Stimulated activated CD8-positive, alpha-beta memory T cell treated with anti-CD3 and anti-CD28 coated beads, Interleukin-4, amount 100 ng/mL, for 1 hour (primary cell): ENCODE measurements at regions not wholly inside any gene's neighbourhood (a gene's known extent, or its start where the extent isn't known, plus 50 kb on each side); places are given as distances from the start of the nearest gene placed in this dataset.
"Not testable (repeated sequence)": the region's sequence is repeated elsewhere in the genome, so short reads cannot be mapped to it uniquely, and the experiment has no call there.

Experiments used
- DNase-seq, 2 donors: peaks; one replicate each; pipeline ENCODE4 v3.0.0-alpha.2; 2020; ENCODE audit warnings: low read depth in 2 of 2, low spot score in 1 of 2

DNA sequence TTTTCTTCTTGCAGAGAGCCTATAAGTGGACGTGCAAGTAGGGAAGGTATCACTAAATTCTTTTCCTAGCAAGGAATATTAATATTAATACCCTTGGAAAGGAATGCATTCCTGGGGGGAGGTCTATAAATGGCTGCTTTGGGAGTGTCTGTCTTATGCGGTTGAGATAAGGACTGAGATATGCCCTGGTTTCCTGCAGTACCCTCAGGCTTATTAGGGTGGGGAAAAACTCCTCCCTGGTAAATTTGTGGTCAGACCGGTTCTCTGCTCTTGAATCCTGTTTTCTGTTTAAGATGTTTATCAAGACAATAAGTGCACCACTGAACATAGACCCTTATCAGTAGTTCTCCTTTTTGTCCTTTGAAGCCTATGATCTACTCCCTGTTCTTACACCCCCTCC is 155.2 kb downstream of the COPS8 start:
- DNase-seq, result not testable (repeated sequence)

DNA sequence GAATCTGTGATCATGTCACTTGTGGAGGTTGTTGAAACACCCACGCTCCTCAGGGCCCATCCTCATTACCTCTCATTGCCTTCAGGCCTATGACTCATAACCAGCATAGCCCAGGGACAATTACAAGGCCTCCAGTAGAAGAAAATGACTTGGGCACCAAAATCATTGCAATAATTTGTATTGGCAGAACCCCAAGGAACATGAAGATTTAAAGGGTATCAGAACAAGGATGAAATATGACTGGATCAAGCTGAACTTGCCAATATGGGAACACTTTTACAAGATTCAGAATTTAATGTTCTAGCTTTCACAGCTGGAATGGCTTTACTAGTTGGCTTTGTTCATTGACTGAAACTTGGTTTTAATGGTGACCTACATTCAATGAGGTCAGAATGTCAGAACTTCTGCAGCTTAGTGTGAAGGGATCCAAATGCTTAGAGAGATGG is 156.4 kb downstream of the COPS8 start:
- DNase-seq, result no peak

DNA sequence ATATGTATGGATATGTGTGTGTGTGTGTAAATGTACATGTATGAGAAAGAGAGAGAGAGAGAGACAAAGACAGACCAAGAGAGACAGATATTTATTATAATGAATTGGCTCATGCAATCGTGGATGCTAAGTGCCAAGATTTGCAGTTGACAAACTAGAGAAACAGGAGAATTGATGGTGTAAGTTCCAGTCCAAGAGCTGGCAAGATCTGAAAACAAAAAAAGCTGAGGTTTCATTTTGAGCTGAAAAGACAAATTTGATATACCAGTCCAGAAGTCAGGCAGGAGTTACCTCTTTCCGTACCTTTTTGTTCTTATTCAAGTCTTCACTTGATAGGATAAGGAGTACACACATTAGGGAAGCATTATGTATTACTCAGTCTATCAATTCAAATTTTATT is 157.8 kb downstream of the COPS8 start:
- no peak for DNase-seq

- DNase-seq, result no peak
Observed at GRCh38 chr2:237244178-237244577, 158.5 kb downstream of the COPS8 start.

DNA sequence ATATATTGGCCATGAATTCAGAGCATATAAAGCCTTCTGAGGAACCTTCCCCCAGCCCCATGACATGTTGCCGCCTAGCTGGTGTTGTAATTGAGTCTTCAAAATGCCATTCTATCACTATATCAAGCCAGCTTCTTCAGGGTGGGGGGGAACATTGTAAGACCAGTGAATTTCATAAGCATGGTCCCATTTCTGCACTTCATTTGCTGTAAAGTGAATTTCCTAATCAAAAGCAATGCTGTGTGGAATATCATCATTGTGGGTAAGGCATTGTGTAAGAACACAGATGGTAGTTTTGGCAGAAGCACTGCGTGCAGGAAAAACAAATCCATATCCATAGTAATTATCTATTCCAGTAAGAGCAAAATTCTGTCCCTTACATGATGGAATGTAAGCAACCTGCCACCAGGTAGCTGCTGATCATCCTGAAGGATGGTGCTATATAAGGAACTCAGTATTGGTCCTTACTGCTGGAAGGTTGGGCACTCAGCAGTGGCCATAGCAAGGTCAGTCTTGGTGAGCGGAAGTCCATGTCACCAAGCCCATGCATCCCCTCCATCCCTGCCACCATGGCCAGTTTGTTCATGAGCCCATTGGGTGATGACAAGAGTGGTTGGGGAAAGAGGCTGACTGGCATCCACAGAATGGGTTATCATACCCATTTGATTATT is 159.4 kb downstream of the COPS8 start:
- DNase-seq, result no peak

DNA sequence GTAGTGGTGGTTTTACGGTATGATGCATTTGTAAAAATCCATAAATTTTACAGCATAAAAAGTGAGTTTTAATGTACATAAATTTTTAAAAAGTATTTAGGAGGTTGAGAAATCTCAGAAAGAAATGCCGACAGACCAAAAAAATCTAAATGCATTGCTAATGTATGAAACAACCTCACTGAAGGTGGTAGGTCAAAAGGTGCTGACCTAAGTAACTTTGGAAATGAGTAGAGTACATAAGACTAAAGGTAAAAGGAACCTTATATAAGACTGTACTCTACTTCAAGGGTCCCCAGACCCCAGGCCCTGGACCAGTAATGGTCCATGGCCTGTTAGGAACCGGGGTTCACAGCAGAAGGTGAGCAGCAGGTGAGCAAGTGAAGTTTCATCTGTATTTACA is 163.4 kb downstream of the COL6A3 start:
- no peak for DNase-seq

DNA sequence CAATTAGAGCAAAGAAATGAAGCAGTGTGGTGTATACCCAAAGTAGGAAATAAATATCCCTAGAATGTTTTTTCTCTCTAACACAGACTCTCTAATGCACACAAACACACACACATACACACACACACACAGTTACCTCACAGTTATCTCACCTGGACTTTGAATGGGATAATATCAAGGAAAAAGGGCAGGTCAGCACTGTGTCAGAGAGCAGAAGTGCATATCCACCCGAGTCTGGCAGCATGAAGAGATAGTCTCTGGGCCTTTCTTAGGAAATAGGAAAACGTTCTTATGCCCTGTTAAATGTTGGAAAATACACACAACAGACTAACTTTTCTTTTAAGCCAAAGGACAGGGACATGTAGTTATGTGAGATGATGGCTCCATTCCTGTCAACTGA is 162.0 kb downstream of the COL6A3 start:
- no peak for DNase-seq

GRCh38 chr2:237253046-237253702 is 160.8 kb downstream of the COL6A3 start:
- no peak for DNase-seq

DNA sequence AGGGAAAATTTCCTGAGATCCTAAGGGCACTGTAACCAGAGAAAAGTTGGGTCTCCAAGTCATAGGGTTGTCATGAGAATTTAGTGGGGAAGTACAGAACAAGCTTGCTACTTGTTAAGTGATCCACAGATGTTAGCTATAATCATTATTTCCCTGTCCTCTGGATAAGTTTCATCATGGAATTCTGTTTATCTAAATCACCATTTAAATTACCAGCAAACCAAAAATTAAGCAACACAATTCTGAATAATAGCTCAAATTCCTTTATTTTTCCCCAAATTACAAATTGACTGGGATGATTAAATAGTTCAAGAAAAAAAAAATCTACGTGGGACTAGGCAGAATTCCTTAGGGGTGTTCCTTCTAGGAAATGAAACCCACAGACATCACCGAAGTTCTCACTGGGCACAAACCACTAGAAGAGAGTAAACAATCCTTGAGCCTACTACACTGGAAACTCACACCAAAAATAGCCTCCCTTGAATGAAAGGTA is 159.5 kb downstream of the COL6A3 start:
- no peak for DNase-seq

GRCh38 chr2:237254911-237255578 is 158.9 kb downstream of the COL6A3 start:
- no peak for DNase-seq

- DNase-seq, result no peak
Observed at GRCh38 chr2:237256887-237257286, 157.1 kb downstream of the COL6A3 start.

- DNase-seq, result no peak
Observed at GRCh38 chr2:237257471-237257951, 156.5 kb downstream of the COL6A3 start.

DNA sequence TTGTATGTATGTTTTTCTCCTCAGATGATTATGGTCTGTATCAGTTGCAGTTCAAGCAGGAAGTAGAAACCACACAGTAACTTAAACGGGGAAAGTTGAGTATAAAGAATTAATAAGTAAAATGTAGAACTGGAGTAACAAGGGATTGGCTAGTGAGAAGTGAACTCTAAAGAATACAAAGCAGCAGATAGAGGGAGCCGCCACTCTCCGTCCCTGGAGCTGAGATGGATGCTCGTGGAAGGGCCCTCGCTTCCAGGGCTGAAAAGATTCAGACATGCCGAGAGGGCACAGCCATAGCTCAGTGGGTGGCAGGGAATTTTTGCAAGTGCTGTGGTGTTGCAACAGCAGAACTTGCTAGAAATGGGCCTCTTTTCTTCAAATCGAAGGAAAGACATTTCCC is 155.8 kb downstream of the COL6A3 start:
- DNase-seq, result no peak

DNA sequence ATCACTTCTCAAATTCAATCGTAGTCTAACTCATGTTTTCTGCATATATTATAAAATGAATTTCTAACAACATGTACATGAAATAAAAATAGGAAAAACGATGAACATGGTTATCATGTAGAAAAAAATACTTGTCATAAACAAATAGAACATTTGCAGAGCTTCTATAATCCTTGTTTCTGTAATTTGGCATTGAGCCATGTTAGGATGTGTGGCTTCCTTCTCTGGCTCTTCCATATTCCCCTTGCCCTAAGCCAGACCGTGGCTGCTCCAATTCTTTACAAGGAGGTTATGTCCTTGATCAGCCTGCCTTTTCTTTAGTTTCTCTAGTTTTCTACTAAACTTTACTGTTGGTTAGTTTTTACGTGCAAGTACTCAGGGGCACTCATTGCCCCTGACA is 155.3 kb downstream of the COL6A3 start:
- DNase-seq, result no peak

- no peak for DNase-seq
Observed at GRCh38 chr2:237259201-237259600, 154.8 kb downstream of the COL6A3 start.

DNA sequence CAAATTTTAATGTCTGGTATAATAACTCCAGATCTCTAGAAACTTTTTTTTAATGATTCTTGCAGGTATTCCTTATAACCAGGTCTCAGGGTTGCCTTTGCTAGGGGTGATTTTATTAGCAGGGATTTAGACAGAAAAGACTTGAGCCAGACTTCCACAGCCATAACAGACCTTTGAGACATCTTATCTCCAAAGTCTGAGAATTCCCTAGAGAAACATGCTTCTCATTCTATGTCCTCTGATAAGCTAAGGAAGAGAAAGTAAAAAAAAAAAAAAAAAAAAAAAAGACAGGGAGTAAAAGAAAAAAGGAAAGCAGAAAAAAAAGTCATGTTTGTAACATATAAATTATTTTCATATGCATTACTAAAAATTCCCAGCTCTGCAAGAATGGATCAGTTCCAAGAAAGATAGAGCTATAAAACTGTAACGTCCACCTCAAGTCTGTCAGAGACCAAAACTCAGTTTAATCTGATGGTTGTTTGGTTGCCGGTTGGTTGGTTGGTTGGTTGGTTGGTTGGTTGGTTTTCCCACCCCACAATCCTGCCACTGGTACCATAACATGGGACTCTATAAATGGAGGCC is 153.8 kb downstream of the COL6A3 start:
- DNase-seq, result no peak

- DNase-seq, result no peak
Observed at GRCh38 chr2:237260686-237261085, 153.3 kb downstream of the COL6A3 start.

GRCh38 chr2:237261327-237261726 is 152.6 kb downstream of the COL6A3 start:
- DNase-seq, result no peak

DNA sequence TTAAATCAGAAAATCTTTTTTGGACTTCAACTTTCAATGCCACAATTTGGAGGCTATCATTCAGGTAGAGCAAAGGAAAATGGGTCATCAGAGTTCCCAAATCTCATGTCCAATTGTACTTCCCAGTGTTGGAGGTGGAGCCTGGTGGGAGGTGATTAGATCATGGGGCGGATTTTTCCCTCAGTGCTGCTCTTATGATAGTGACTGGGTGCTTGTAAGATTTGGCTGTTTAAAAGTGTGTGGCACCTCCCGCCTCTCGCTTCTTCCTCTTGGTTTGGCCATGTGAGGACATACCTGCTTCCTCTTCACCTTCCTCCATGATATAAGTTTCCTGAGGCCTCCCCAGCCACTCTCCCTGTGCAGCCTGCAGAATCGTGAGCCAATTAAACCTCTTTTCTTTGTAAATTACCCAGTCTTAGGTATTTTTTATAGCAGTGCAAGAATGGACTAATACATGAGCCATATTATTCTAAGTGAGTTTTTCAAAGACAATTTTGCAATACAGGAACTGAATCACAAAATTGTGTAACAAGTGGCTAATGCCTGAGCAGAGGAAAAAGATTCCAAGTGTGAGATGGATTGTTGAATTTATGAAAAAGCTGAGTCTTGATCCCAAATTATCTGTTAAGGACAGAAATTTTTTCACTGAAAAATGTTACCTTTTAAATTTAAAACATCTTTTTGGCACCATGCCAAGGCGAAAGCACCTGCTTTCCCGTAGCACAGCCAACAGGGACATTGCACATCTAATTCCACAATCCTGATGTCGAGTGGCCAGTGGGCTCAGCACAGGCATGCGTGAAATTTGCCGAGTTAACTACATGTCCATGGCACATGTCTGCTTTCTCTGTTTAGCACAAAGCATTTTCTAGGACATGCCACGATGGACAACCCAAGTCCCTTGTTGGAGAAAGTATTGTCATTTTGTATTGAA is 150.9 kb downstream of the COL6A3 start:
- no peak for DNase-seq

- DNase-seq, result no peak
Observed at GRCh38 chr2:237264480-237265219, 149.3 kb downstream of the COL6A3 start.
